WTC11 (cell line): ENCODE measurements at regions not wholly inside any gene's neighbourhood (a gene's known extent, or its start where the extent isn't known, plus 50 kb on each side); places are given as distances from the start of the nearest gene placed in this dataset.

Source experiments
- ATAC-seq: fragments of 200-7000 bp; cut with Tn5 transposase; 2 replicates; pipeline ENCODE4 v1.10.0; 2021; ENCODE audit warnings: mild to moderate bottlenecking, moderate library complexity
- CTCF ChIA-PET: fragments of 300-600 bp; sonication (Branson Sonifier 250); formaldehyde crosslinking; loops from one replicate; lab custom pipeline; 2021; ENCODE audit warnings: antibody characterized with exemption; lab: Charles Lee
- POLR2A ChIA-PET: fragments of 350-600 bp; sonication (Branson Sonifier 250); formaldehyde crosslinking; loops from one replicate; lab custom pipeline; 2021; ENCODE audit warnings: antibody characterized with exemption; lab: Charles Lee
- DNase-seq: peaks from one replicate; pipeline ENCODE4 v3.0.0; 2021; ENCODE audit warnings: low spot score
- H3K27ac Mint-ChIP-seq: 2 replicates; pipeline ENCODE4 v1.8.0; 2021; ENCODE audit warnings: mixed read lengths
- H3K27me3 Mint-ChIP-seq: 2 replicates; pipeline ENCODE4 v1.8.0; 2021; ENCODE audit warnings: low read depth, mild to moderate bottlenecking, moderate library complexity, mixed read lengths
- H3K36me3 Mint-ChIP-seq: 2 replicates; pipeline ENCODE4 v1.8.0; 2021; ENCODE audit warnings: mixed read lengths
- H3K4me1 Mint-ChIP-seq: 2 replicates; pipeline ENCODE4 v1.8.0; 2022; ENCODE audit warnings: mixed read lengths
- H3K4me3 Mint-ChIP-seq: 2 replicates; pipeline ENCODE4 v1.8.0; 2021; ENCODE audit warnings: mild to moderate bottlenecking, moderate library complexity, mixed read lengths
- H3K9me3 Mint-ChIP-seq: 2 replicates; pipeline ENCODE4 v1.8.0; 2021; ENCODE audit warnings: mixed read lengths
- ATF1 ChIP-seq: sonication (generic); formaldehyde crosslinking; IDR thresholded peaks from 2 replicates; pipeline ENCODE4 v1.8.1; 2023; ENCODE audit warnings: mild to moderate bottlenecking, moderate library complexity, missing genetic modification reagents
- CREB1 ChIP-seq: sonication (generic); formaldehyde crosslinking; IDR thresholded peaks from 2 replicates; pipeline ENCODE4 v1.8.0; 2023; ENCODE audit warnings: mild to moderate bottlenecking, missing genetic modification reagents
- ELF4 ChIP-seq: sonication (generic); formaldehyde crosslinking; IDR thresholded peaks from 2 replicates; pipeline ENCODE4 v1.8.1; 2022; ENCODE audit warnings: low read depth, mild to moderate bottlenecking, moderate library complexity, missing genetic modification reagents
- EMX1 ChIP-seq: fragments of 250-450 bp; sonication (Bioruptor Pico); IDR thresholded peaks from 2 replicates; pipeline ENCODE4 v1.8.0; 2021; ENCODE audit warnings: mild to moderate bottlenecking
- FOXP4 ChIP-seq: sonication (generic); formaldehyde crosslinking; IDR thresholded peaks from 2 replicates; pipeline ENCODE4 v1.8.0; 2022; ENCODE audit warnings: mild to moderate bottlenecking, missing genetic modification reagents
- HMGXB4 ChIP-seq: sonication (generic); formaldehyde crosslinking; IDR thresholded peaks from 2 replicates; pipeline ENCODE4 v1.8.1; 2023; ENCODE audit warnings: mild to moderate bottlenecking, moderate library complexity, missing genetic modification reagents
- IRF2 ChIP-seq: sonication (generic); formaldehyde crosslinking; IDR thresholded peaks from 2 replicates; pipeline ENCODE4 v1.8.0; 2022; ENCODE audit warnings: low read depth, missing genetic modification reagents, borderline replicate concordance
- JAZF1 ChIP-seq: fragments of 250-450 bp; sonication (Bioruptor Pico); IDR thresholded peaks from 2 replicates; pipeline ENCODE4 v1.9.0; 2021; ENCODE audit warnings: moderate library complexity, mild to moderate bottlenecking, inconsistent platforms
- MXD4 ChIP-seq: fragments of 250-450 bp; sonication (Bioruptor Pico); IDR thresholded peaks from 2 replicates; pipeline ENCODE4 v1.8.0; 2021; ENCODE audit warnings: mild to moderate bottlenecking, moderate library complexity, borderline replicate concordance
- NFYB ChIP-seq: sonication (generic); formaldehyde crosslinking; conservative IDR thresholded peaks from 2 replicates; pipeline ENCODE4 v1.8.0; 2022; ENCODE audit warnings: low read depth, missing genetic modification reagents
- TP53 ChIP-seq: sonication (generic); formaldehyde crosslinking; IDR thresholded peaks from 2 replicates; pipeline ENCODE4 v1.8.1; 2023; ENCODE audit warnings: mild to moderate bottlenecking, missing genetic modification reagents
- ZNF138 ChIP-seq: sonication (generic); formaldehyde crosslinking; conservative IDR thresholded peaks from 2 replicates; pipeline ENCODE4 v1.8.1; 2022; ENCODE audit warnings: mild to moderate bottlenecking, moderate library complexity, missing genetic modification reagents
- ZNF317 ChIP-seq: sonication (generic); formaldehyde crosslinking; IDR thresholded peaks from 2 replicates; pipeline ENCODE4 v1.8.1; 2023; ENCODE audit warnings: low read depth, mild to moderate bottlenecking, moderate library complexity, missing genetic modification reagents, borderline replicate concordance
- TF ChIP-seq, protein P1 (sequence below): sonication (generic); formaldehyde crosslinking; IDR thresholded peaks from 2 replicates; pipeline ENCODE4 v1.8.1; 2022; ENCODE audit warnings: mild to moderate bottlenecking, moderate library complexity, missing genetic modification reagents
- TF ChIP-seq, protein P2 (sequence below): fragments of 250-450 bp; sonication (Bioruptor Pico); conservative IDR thresholded peaks from 2 replicates; pipeline ENCODE4 v1.9.0; 2021; ENCODE audit warnings: mild to moderate bottlenecking
- TF ChIP-seq, protein P3 (sequence below): sonication (generic); formaldehyde crosslinking; IDR thresholded peaks from 2 replicates; pipeline ENCODE4 v1.8.1; 2023; ENCODE audit warnings: mild to moderate bottlenecking, missing genetic modification reagents, moderate library complexity

DNA sequence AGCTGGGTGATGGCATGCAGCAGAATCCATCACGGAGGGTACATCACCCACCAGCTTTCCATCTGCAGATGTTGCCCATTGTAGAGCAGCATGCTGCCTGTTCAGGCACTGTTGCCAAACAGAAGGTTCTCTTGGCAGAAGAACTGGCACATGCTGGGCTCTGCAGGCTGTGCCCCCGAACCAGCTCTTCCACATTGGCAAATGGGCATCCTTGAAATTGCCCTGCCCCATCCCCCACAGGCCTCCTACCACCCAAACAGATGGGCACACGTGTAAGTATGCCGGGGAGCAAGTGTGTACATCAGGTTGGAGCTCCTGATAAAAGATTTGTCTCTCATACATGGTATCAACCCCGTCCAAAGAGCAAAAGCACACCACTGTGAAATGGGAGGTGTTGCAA, 220.3 kb upstream of the TAS2R1 start:
- ATAC-seq (no peak), DNase-seq (no peak)
- TF ChIP-seq IRF2 (CRISPR knock-in tag) (no peak), JAZF1 (CRISPR knock-in tag) (no peak)
- TF ChIP-seq, protein P1, sequence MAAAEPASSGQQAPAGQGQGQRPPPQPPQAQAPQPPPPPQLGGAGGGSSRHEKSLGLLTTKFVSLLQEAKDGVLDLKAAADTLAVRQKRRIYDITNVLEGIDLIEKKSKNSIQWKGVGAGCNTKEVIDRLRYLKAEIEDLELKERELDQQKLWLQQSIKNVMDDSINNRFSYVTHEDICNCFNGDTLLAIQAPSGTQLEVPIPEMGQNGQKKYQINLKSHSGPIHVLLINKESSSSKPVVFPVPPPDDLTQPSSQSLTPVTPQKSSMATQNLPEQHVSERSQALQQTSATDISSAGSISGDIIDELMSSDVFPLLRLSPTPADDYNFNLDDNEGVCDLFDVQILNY (CRISPR knock-in tag), result no peak
- TF ChIP-seq, protein P2, sequence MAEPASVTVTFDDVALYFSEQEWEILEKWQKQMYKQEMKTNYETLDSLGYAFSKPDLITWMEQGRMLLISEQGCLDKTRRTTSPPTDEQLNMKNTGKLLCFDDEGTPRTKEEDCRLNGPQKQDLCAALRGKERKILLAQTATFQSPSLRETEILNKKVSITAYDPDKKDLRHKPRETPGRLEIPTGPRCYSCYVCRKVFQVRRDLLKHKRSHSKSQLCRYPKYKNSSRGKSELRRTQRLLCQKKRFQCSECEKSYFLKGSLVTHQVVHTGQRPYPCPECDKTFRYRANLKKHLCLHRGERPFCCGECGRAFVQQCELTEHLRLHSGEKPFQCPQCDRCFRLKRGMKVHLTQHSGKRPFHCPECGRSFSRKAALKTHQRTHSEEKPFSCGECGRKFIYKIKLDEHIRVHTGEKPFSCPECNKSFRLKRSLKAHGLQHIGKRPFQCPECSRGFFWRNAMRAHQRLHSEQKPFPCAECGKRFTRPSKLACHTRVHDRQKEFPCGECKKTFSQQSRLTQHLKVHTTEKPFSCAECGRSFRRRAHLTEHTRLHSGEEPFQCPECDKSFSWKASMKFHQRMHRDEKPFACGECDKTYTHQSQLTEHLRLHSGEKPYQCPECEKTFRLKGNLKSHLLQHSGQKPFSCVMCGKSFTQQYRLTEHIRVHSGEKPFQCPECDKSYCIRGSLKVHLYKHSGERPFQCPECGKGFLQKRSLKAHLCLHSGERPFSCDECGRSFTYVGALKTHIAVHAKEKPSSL (CRISPR knock-in tag), result no peak
- Mint-ChIP-seq H3K9me3 (peaks cover 4% of the 10 kb centered on the region; the same call in 1 of the 2 replicates), H3K4me1 (no peaks in the 10 kb centered on the region), H3K27ac (no peak overlapping the region), H3K4me3 (no peak overlapping the region), H3K36me3 (no peaks in the 10 kb centered on the region), H3K27me3 (no peaks in the 10 kb centered on the region)
- ChIA-PET POLR2A (no interaction called here), CTCF (interaction anchor here (2.5 kb wide), 1 partner anchor 16 kb away, joined by 8 read pairs; no protein-coding TSS in a partner anchor)

DNA sequence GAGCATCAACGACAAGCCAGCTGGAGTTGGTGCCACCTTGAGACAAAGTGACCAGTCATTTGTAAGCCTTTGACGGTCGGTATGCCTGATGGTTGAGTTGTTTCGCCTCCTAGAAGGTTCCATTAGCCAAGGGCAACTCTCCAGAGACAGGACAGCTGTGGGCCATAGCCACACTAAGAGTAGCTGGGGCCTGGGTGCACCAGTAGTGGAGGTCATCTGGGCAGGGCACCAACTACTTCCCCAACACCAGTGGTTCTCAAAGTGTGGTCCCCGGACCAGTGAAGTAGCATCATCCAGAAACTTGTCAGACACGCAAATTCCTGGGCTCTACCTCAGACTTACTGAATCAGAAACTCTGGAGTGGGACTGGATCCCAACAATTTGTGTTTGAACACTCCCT, 217.5 kb upstream of the TAS2R1 start:
- CTCF ChIA-PET, result no interaction called here
- DNase-seq (no peak), ATAC-seq (no peak)
- no peak for TF ChIP-seq ELF4 (CRISPR knock-in tag)
- no peak for TF ChIP-seq ZNF317 (CRISPR knock-in tag)
- TF ChIP-seq ZNF138 (CRISPR knock-in tag), result no peak
- TF ChIP-seq MXD4, result no peak
- TF ChIP-seq, protein P2 (CRISPR knock-in tag), result no peak
- no peak for TF ChIP-seq CREB1 (CRISPR knock-in tag)
- TF ChIP-seq TP53 (CRISPR knock-in tag), result no peak
- no peak for TF ChIP-seq FOXP4 (CRISPR knock-in tag)
- no peak for TF ChIP-seq HMGXB4 (CRISPR knock-in tag)
- no peak for TF ChIP-seq NFYB (CRISPR knock-in tag)
- TF ChIP-seq EMX1 (CRISPR knock-in tag), result no peak
- TF ChIP-seq, protein P3, sequence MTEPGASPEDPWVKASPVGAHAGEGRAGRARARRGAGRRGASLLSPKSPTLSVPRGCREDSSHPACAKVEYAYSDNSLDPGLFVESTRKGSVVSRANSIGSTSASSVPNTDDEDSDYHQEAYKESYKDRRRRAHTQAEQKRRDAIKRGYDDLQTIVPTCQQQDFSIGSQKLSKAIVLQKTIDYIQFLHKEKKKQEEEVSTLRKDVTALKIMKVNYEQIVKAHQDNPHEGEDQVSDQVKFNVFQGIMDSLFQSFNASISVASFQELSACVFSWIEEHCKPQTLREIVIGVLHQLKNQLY (CRISPR knock-in tag), result no peak
- TF ChIP-seq ATF1, result no peak
- Mint-ChIP-seq H3K27ac (no peak overlapping the region), H3K4me1 (no peaks in the 10 kb centered on the region), H3K9me3 (peaks cover 12% of the 10 kb centered on the region), H3K36me3 (no peaks in the 10 kb centered on the region; the same call in 1 of the 2 replicates), H3K4me3 (no peak overlapping the region), H3K27me3 (no peaks in the 10 kb centered on the region)
- POLR2A ChIA-PET, result no interaction called here
